ENCODE measurements at regions not wholly inside any gene's neighbourhood (a gene's known extent, or its start where the extent isn't known, plus 50 kb on each side); places are given as distances from the start of the nearest gene placed in this dataset.

DNA sequence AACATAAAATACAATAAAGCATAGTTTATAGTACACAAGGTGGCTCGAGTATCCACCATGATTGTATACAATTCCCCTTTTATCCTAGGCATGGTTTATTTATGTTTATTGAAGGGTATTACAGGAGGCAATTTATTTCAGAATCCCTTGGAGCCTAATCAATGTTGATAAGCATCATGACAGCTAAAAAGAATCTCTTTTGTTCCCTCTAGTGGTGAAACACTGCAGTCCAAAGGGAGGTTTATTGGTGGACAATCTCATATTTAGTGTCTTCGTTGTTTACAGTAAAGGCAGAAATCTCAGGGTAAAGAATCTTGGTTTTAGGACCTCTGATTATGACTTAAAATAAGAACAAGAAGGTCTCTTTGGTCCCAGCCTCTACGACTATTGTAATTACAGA is 1712.5 kb downstream of the C4orf33 start:
- intact Hi-C loops (cut with micrococcal nuclease): no loop called here

DNA sequence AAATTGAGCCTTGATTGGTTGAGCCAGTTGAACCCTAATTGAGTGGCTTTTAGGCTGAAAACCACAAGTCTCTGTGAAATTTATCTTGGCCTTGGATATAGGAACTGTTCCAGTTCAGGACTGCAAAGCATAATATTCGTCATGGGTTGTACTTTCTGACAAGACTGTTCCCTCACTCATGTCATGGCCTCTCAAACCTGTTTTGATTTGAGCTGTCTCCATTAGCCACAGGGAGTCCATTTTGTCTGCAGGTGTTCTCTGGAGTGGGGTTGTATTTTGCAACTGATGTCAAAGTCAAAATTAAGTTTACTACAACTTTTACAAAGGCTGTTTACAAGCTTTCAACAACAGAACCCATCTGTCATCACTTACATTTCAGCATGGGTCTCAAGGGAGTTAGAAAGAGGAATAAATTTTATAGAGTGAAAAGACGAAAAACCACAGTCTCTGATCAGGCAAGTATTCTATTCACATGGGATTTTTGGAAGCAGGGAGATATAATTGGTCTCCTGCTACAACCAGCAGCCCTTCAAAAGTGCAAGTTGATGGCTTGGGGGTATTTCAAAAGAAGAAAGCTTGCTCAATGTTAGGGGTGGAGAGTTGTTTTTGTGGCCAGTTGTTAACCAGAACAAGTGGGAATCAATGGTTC is 1716.3 kb downstream of the C4orf33 start:
- Histone ChIP-seq H3K79me2 (ENCODE audit: insufficient read depth, low read length) (no peaks in the 10 kb centered on the region), H3K4me3 (replicated peaks in 1 of 3; ENCODE audit: low read depth in 2 of 3, low read length in 3 of 3) (no peak overlapping the region), H3K4me2 (replicated peaks; ENCODE audit: extremely low read depth, low read length, poor library complexity, severe bottlenecking) (no peak overlapping the region), H3K36me3 (replicated peaks in 1 of 2; ENCODE audit: control insufficient read depth in 1 of 2, insufficient read depth in 2 of 2, low read length in 2 of 2) (no peaks in the 10 kb centered on the region), H3K27ac (ENCODE audit: low read depth in 1 of 2, low read length in 2 of 2) (no peak overlapping the region), H3K4me1 (ENCODE audit: control insufficient read depth in 1 of 2, insufficient read depth in 2 of 2, low read length in 2 of 2) (no peaks in the 10 kb centered on the region), H3K9ac (ENCODE audit: insufficient read depth, low read length, poor library complexity, severe bottlenecking) (no peak overlapping the region), H3K9me3 (replicated peaks in 1 of 2; ENCODE audit: control insufficient read depth in 1 of 2, insufficient read depth in 1 of 2, low read length in 2 of 2) (no peaks in the 10 kb centered on the region), H2AFZ (ENCODE audit: insufficient read depth, low read depth, low read length, poor library complexity, severe bottlenecking) (no peak overlapping the region), H3K27me3 (ENCODE audit: control insufficient read depth in 2 of 2, insufficient read depth in 2 of 2, low read length in 2 of 2) (no peaks in the 10 kb centered on the region), H4K20me1 (ENCODE audit: insufficient read depth, low read length) (no peaks in the 10 kb centered on the region)
- TF ChIP-seq, protein P1, sequence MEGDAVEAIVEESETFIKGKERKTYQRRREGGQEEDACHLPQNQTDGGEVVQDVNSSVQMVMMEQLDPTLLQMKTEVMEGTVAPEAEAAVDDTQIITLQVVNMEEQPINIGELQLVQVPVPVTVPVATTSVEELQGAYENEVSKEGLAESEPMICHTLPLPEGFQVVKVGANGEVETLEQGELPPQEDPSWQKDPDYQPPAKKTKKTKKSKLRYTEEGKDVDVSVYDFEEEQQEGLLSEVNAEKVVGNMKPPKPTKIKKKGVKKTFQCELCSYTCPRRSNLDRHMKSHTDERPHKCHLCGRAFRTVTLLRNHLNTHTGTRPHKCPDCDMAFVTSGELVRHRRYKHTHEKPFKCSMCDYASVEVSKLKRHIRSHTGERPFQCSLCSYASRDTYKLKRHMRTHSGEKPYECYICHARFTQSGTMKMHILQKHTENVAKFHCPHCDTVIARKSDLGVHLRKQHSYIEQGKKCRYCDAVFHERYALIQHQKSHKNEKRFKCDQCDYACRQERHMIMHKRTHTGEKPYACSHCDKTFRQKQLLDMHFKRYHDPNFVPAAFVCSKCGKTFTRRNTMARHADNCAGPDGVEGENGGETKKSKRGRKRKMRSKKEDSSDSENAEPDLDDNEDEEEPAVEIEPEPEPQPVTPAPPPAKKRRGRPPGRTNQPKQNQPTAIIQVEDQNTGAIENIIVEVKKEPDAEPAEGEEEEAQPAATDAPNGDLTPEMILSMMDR (IDR thresholded peaks at IDR 0.05): no peak
- H3K4me3 Mint-ChIP-seq: no peak overlapping the region
- no peak overlapping the region for H3K27ac Mint-ChIP-seq
- H3K4me1 Mint-ChIP-seq: no peaks in the 10 kb centered on the region
- WGBS (ENCODE audit: insufficient coverage): 0% methylated on average over 1 of the region's 2 CpGs
- intact Hi-C loops (cut with micrococcal nuclease): no loop called here
- peaks cover 0 to 2% (median 0%) of the 10 kb centered on the region in 7 donors for H3K9me3 Mint-ChIP-seq
- no peaks in the 10 kb centered on the region for H3K27me3 Mint-ChIP-seq (ENCODE audit: low read depth in 3 of 3)
- H3K36me3 Mint-ChIP-seq: no peaks in the 10 kb centered on the region
- DNase-seq: no peak

More for the DNA sequence above, 1712.5 kb downstream of the C4orf33 start:
- Histone ChIP-seq H2AFZ (ENCODE audit: insufficient read depth, low read depth, low read length, poor library complexity, severe bottlenecking) (no peak overlapping the region), H4K20me1 (ENCODE audit: insufficient read depth, low read length) (no peaks in the 10 kb centered on the region), H3K36me3 (replicated peaks in 1 of 2; ENCODE audit: control insufficient read depth in 1 of 2, insufficient read depth in 2 of 2, low read length in 2 of 2) (no peaks in the 10 kb centered on the region), H3K9me3 (replicated peaks in 1 of 2; ENCODE audit: control insufficient read depth in 1 of 2, insufficient read depth in 1 of 2, low read length in 2 of 2) (no peaks in the 10 kb centered on the region), H3K9ac (ENCODE audit: insufficient read depth, low read length, poor library complexity, severe bottlenecking) (no peak overlapping the region), H3K27me3 (ENCODE audit: control insufficient read depth in 2 of 2, insufficient read depth in 2 of 2, low read length in 2 of 2) (no peaks in the 10 kb centered on the region), H3K27ac (ENCODE audit: low read depth in 1 of 2, low read length in 2 of 2) (no peak overlapping the region), H3K4me3 (replicated peaks in 1 of 3; ENCODE audit: low read depth in 2 of 3, low read length in 3 of 3) (no peak overlapping the region), H3K79me2 (ENCODE audit: insufficient read depth, low read length) (no peaks in the 10 kb centered on the region), H3K4me1 (ENCODE audit: control insufficient read depth in 1 of 2, insufficient read depth in 2 of 2, low read length in 2 of 2) (no peaks in the 10 kb centered on the region), H3K4me2 (replicated peaks; ENCODE audit: extremely low read depth, low read length, poor library complexity, severe bottlenecking) (no peak overlapping the region)
- WGBS (ENCODE audit: insufficient coverage): 100% methylated on average over 1 of the region's 3 CpGs
- Mint-ChIP-seq H3K4me3 (no peak overlapping the region), H3K9me3 (peaks cover 0 to 3% (median 0%) of the 10 kb centered on the region in 7 donors), H3K4me1 (no peaks in the 10 kb centered on the region), H3K36me3 (no peaks in the 10 kb centered on the region), H3K27ac (no peak overlapping the region), H3K27me3 (ENCODE audit: low read depth in 3 of 3) (peaks cover 0 to 2% (median 2%) of the 10 kb centered on the region in 3 donors)
- no peak for DNase-seq
- TF ChIP-seq, protein P1 (IDR thresholded peaks at IDR 0.05): no peak
